H1 (cell line): ENCODE measurements at regions not wholly inside any gene's neighbourhood (a gene's known extent, or its start where the extent isn't known, plus 50 kb on each side); places are given as distances from the start of the nearest gene placed in this dataset.

ENCODE experiments used
- CEBPB ChIP-seq: IDR thresholded peaks from 2 replicates; pipeline ENCODE4 v1.6.1; 2012; ENCODE audit warnings: low read depth, low read length
- GTF2F1 ChIP-seq: IDR thresholded peaks from 2 replicates; pipeline ENCODE4 v1.6.1; 2012; ENCODE audit warnings: low read depth, low read length, improper control_type of control experiment, borderline replicate concordance
- HDAC2 ChIP-seq, 2 experiments: fragments of 300-600 bp in 1 of 2; sonication (generic) in 1 of 2; IDR thresholded peaks; 2 replicates each; pipeline ENCODE4 v1.6.1; 2011 to 2012; ENCODE audit warnings: low read depth in 2 of 2, low read length in 2 of 2, mild to moderate bottlenecking in 2 of 2, moderate library complexity in 2 of 2, borderline replicate concordance in 1 of 2, inconsistent platforms in 1 of 2
- JUN ChIP-seq: IDR thresholded peaks from 2 replicates; pipeline ENCODE4 v1.6.1; 2011; ENCODE audit warnings: low read depth, mild to moderate bottlenecking, improper control_type of control experiment, low read length
- JUND ChIP-seq: IDR thresholded peaks from 2 replicates; pipeline ENCODE4 v1.6.1; 2011; ENCODE audit warnings: mild to moderate bottlenecking, improper control_type of control experiment, low read length
- NRF1 ChIP-seq: IDR thresholded peaks from 2 replicates; pipeline ENCODE4 v1.6.1; 2011; ENCODE audit warnings: mild to moderate bottlenecking, low read depth, low read length, improper control_type of control experiment
- RNF2 ChIP-seq: fragments of 200-900, 300-1000 bp; sonication (generic); IDR thresholded peaks from 2 replicates; pipeline ENCODE4 v1.7.1; 2016; ENCODE audit warnings: borderline replicate concordance, low read depth, mild to moderate bottlenecking, antibody characterized with exemption, low read length; ENCODE audit not compliant: poor library complexity, severe bottlenecking; ENCODE audit errors: missing control alignments
- RXRA ChIP-seq: IDR thresholded peaks from 2 replicates; pipeline ENCODE4 v1.6.1; 2011; ENCODE audit warnings: low read depth, mild to moderate bottlenecking, low read length, moderate library complexity; ENCODE audit not compliant: insufficient read depth
- SIRT6 ChIP-seq: IDR thresholded peaks from one replicate; pipeline ENCODE4 v1.7.1; 2012; ENCODE audit warnings: low read length, inconsistent platforms
- SIX5 ChIP-seq: IDR thresholded peaks from 2 replicates; pipeline ENCODE4 v1.6.1; 2011; ENCODE audit warnings: mild to moderate bottlenecking, low read depth, low read length
- SP2 ChIP-seq: IDR thresholded peaks from 2 replicates; pipeline ENCODE4 v1.6.1; 2012; ENCODE audit warnings: mild to moderate bottlenecking, low read length, inconsistent platforms
- TF ChIP-seq, protein P1 (sequence below): IDR thresholded peaks from 2 replicates; pipeline ENCODE4 v1.6.1; 2011; ENCODE audit warnings: low read depth, mild to moderate bottlenecking, low read length; ENCODE audit not compliant: insufficient read depth
- TF ChIP-seq, protein P2 (sequence below): IDR thresholded peaks from 2 replicates; pipeline ENCODE4 v1.6.1; 2012; ENCODE audit warnings: inconsistent platforms

DNA sequence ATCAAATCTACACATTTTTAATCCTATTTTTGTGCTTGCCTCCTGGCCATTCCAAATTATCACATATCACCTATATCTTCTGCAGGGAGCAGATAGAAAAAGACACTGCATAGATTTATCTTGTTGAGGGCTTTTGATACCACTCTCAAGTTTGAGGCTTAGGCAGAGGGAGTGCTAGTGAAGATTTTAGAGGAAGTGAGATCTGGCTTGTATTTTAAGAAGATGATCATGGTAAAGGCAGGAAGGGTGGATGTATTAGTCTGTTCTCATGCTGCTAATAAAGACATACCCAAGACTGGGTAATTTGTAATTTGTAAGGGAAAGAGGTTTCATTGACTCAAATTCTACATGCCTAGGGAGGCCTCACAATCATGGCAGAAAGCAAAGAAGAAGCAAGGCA lies 220.9 kb upstream of the TUT7 start (continued):
- TF ChIP-seq, protein P1, sequence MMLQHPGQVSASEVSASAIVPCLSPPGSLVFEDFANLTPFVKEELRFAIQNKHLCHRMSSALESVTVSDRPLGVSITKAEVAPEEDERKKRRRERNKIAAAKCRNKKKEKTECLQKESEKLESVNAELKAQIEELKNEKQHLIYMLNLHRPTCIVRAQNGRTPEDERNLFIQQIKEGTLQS, result no peak
- no peak for TF ChIP-seq SIRT6
- no peak for TF ChIP-seq SIX5
- no peak for TF ChIP-seq HDAC2 (IDR thresholded peaks at IDR 0.05; ENCODE audit: borderline replicate concordance in 1 of 2, low read depth in 2 of 2, low read length in 2 of 2)
- TF ChIP-seq SP2, result no peak
- no peak for TF ChIP-seq RNF2
- no peak for TF ChIP-seq CEBPB
- TF ChIP-seq JUN, result no peak
- no peak for TF ChIP-seq NRF1
- TF ChIP-seq GTF2F1, result no peak
- no peak for TF ChIP-seq RXRA
- TF ChIP-seq, protein P2, sequence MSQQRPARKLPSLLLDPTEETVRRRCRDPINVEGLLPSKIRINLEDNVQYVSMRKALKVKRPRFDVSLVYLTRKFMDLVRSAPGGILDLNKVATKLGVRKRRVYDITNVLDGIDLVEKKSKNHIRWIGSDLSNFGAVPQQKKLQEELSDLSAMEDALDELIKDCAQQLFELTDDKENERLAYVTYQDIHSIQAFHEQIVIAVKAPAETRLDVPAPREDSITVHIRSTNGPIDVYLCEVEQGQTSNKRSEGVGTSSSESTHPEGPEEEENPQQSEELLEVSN, result no peak
- no peak for TF ChIP-seq JUND
- TF ChIP-seq, all 59 proteins: peak for 0
